GM12875 (cell line): ENCODE measurements at regions not wholly inside any gene's neighbourhood (a gene's known extent, or its start where the extent isn't known, plus 50 kb on each side); places are given as distances from the start of the nearest gene placed in this dataset.
"Not testable (repeated sequence)": the region's sequence is repeated elsewhere in the genome, so short reads cannot be mapped to it uniquely, and the experiment has no call there.

Experiments
- H3K4me3 ChIP-seq: one replicate; pipeline ENCODE4 v1.5.1; 2011; ENCODE audit warnings: low read depth, low read length, control low read depth
- CTCF ChIP-seq: IDR thresholded peaks from 2 replicates; pipeline ENCODE4 v1.5.1; 2011; ENCODE audit warnings: low read depth, mild to moderate bottlenecking, control low read depth, inconsistent platforms, low read length, moderate library complexity, borderline replicate concordance; ENCODE audit not compliant: insufficient read depth

DNA sequence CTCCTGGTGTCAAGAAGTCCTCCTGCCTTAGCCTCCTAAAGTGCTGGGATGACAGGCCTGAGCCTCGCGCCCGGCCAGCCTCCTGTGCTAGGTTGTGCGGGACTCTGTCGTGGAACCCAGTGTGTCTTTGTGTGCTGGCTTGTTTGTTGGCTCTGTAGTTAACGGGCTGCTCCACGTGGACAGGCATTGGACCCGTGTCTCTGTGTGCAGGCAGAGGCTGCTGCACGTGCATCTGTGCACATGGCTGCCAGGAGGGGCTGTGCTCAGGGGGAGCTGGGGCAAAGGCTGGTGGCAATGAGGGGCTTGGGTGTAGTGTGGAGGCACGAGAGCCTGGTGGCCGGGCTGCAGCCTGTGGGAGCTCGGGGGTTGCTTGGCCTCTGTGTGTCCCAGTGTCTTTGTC, 121.3 kb upstream of the ALDH3B2 start:
- H3K4me3 ChIP-seq = no peak overlapping the region
- no peak for TF ChIP-seq CTCF

- not testable (repeated sequence) for H3K4me3 ChIP-seq
Measured at GRCh38 chr11:67793750-67794149, 119.3 kb upstream of the ALDH3B2 start.

GRCh38 chr11:67792273-67792990, 118.0 kb upstream of the ALDH3B2 start:
- peak; percentile 49 for TF ChIP-seq CTCF
- not testable (repeated sequence) for H3K4me3 ChIP-seq

- H3K4me3 ChIP-seq = not testable (repeated sequence)
Measured at GRCh38 chr11:67791598-67792170, 117.3 kb upstream of the ALDH3B2 start.

- not testable (repeated sequence) for H3K4me3 ChIP-seq
Measured at GRCh38 chr11:67788341-67788695, 113.9 kb upstream of the ALDH3B2 start.

- not testable (repeated sequence) for H3K4me3 ChIP-seq
Measured at GRCh38 chr11:67787681-67788340, 113.4 kb upstream of the ALDH3B2 start.

DNA sequence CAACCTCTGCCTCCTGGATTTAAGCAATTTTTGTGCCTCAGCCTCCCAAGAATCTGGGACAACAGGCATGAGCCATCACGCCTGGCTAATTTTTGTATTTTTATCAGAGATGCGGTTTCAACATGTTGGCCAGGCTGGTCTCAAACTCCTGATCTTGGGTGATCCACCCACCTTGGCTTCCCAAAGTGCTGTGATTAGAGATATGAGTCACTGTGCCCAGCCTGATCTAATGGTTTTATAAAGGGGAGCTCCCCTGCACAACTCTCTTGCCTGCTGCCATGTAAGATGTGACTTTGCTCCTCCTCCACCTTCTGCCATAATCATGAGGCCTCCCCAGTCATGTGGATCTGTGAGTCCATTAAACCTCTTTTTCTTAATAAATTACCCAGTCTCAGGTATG, 107.5 kb upstream of the ALDH3B2 start:
- not testable (repeated sequence) for H3K4me3 ChIP-seq

DNA sequence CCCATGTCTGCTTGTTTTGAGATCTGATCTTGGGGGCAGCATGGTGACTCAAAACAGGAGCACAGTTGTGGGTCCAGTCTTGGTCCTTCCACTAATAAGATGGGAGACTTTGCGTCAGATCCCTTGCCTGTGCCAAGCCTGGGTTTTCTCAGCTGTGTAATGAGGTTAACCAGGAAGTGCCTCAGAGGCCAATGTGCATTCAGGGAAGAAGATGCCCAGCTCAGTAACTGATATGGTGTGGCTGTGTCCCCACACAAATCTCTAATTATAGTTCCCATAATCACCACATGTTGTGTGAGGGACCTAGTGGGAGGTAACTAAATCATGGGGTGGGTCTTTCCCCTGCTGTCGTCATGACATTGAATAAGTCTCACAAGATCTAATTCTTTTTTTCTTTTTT, 107.1 kb upstream of the ALDH3B2 start:
- H3K4me3 ChIP-seq = not testable (repeated sequence)

- no peak for TF ChIP-seq CTCF
Measured at GRCh38 chr11:67780056-67780455, 105.6 kb upstream of the ALDH3B2 start.

GRCh38 chr11:67779189-67779875, 104.9 kb upstream of the ALDH3B2 start:
- not testable (repeated sequence) for H3K4me3 ChIP-seq

More at GRCh38 chr11:67780056-67780455, 105.6 kb upstream of the ALDH3B2 start:
- no peak overlapping the region for H3K4me3 ChIP-seq
